Esophagus squamous epithelium (tissue), 4 donors: ENCODE measurements at regions not wholly inside any gene's neighbourhood (a gene's known extent, or its start where the extent isn't known, plus 50 kb on each side); places are given as distances from the start of the nearest gene placed in this dataset.

Experiments used
- CTCF ChIP-seq, 6 experiments: fragments of 450-650 bp in 4 of 6; fragments of 200-600 bp in 2 of 6; sonication (generic) in 2 of 6; IDR thresholded peaks; one replicate each; pipeline ENCODE4 v1.5.1; 2016 to 2019; ENCODE audit warnings: antibody characterized with exemption in 6 of 6, mild to moderate bottlenecking in 4 of 6, moderate library complexity in 4 of 6
- POLR2A ChIP-seq, 4 donors: fragments of 450-650 bp; IDR thresholded peaks; one replicate each; pipeline ENCODE4 v1.6.1; 2017; ENCODE audit warnings: antibody characterized with exemption in 4 of 4, mild to moderate bottlenecking in 4 of 4, moderate library complexity in 3 of 4

GRCh38 chr6:14656078-14656521 lies 538.5 kb downstream of the CD83 start:
- TF ChIP-seq POLR2A (IDR thresholded peaks at IDR 0.05): no peak
- TF ChIP-seq CTCF (IDR thresholded peaks at IDR 0.05): no peak
